ENCODE measurements at regions not wholly inside any gene's neighbourhood (a gene's known extent, or its start where the extent isn't known, plus 50 kb on each side); places are given as distances from the start of the nearest gene placed in this dataset.

DNA sequence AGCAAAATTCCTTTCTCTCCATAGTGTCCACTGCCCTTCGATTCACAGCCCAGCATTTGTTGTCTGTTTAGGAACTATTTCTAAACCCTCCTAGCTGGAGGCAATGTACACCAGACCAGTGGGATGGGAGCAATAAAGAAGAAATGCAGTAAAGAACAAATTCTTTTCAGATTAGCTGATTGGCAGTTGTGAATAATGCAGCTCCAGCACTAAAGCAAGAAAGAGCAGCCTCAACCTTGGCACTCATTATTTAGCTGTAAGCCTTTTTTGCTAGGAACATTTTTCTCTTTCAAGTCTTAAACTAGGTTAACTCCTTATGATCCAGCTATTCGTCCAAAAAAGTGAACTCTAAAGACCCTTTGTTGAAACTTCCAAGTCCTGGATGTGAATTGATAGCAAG is 580.5 kb upstream of the STXBP6 start:
- Histone ChIP-seq H3K4me1 (ENCODE audit: insufficient read depth, low read length) (no peaks in the 10 kb centered on the region), H3K36me3 (ENCODE audit: insufficient read depth, low read length) (no peaks in the 10 kb centered on the region), H3K27me3 (ENCODE audit: control insufficient read depth in 1 of 2, insufficient read depth in 2 of 2, low read length in 2 of 2) (no peaks in the 10 kb centered on the region), H3K27ac (ENCODE audit: low read depth in 1 of 2, low read length in 2 of 2) (no peak overlapping the region), H3K4me3 (ENCODE audit: low read length) (no peak overlapping the region), H3K9me3 (ENCODE audit: control insufficient read depth in 1 of 2, insufficient read depth in 1 of 2, low read length in 2 of 2) (no peaks in the 10 kb centered on the region)
- POLR2A ChIA-PET = no interaction called here
- Mint-ChIP-seq H3K36me3 (ENCODE audit: low read depth) (no peaks in the 10 kb centered on the region), H3K9me3 (peaks cover 11% of the 10 kb centered on the region), H3K4me1 (ENCODE audit: low read depth) (no peaks in the 10 kb centered on the region), H3K27ac (no peak overlapping the region), H3K4me3 (no peak overlapping the region), H3K27me3 (no peaks in the 10 kb centered on the region)
- CTCF ChIA-PET = no interaction called here
- no peak for ATAC-seq (ENCODE audit: poor library complexity)
- no peak for DNase-seq
- TF ChIP-seq, protein P1, sequence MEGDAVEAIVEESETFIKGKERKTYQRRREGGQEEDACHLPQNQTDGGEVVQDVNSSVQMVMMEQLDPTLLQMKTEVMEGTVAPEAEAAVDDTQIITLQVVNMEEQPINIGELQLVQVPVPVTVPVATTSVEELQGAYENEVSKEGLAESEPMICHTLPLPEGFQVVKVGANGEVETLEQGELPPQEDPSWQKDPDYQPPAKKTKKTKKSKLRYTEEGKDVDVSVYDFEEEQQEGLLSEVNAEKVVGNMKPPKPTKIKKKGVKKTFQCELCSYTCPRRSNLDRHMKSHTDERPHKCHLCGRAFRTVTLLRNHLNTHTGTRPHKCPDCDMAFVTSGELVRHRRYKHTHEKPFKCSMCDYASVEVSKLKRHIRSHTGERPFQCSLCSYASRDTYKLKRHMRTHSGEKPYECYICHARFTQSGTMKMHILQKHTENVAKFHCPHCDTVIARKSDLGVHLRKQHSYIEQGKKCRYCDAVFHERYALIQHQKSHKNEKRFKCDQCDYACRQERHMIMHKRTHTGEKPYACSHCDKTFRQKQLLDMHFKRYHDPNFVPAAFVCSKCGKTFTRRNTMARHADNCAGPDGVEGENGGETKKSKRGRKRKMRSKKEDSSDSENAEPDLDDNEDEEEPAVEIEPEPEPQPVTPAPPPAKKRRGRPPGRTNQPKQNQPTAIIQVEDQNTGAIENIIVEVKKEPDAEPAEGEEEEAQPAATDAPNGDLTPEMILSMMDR (IDR thresholded peaks at IDR 0.05) = no peak
- intact Hi-C loops (cut with DNase I, micrococcal nuclease) = no loop called here

DNA sequence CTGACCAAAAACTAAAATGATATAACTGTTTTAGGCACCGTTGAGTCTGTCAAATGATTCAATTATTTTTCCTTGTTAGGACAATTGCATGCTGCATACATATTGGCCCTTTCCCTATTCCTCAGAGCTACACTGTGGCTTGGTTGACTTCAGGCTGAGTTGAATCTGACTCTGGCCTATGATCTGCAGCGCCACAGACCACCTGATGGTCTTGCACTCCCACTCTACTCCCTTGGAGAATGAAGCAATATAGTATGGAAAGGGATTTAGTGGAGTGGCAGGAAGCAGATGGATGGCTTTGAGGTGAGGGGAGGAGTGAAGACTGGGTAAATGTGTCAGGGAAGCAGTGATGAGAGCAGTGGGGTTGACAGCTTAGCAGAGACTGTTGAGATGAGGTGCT is 579.0 kb upstream of the STXBP6 start:
- Histone ChIP-seq H3K4me1 (ENCODE audit: insufficient read depth, low read length) (no peaks in the 10 kb centered on the region), H3K36me3 (ENCODE audit: insufficient read depth, low read length) (no peaks in the 10 kb centered on the region), H3K9me3 (ENCODE audit: control insufficient read depth in 1 of 2, insufficient read depth in 1 of 2, low read length in 2 of 2) (no peaks in the 10 kb centered on the region), H3K4me3 (ENCODE audit: low read length) (no peak overlapping the region), H3K27me3 (ENCODE audit: control insufficient read depth in 1 of 2, insufficient read depth in 2 of 2, low read length in 2 of 2) (no peaks in the 10 kb centered on the region), H3K27ac (ENCODE audit: low read depth in 1 of 2, low read length in 2 of 2) (no peak overlapping the region)
- Mint-ChIP-seq H3K27me3 (no peaks in the 10 kb centered on the region), H3K4me1 (ENCODE audit: low read depth) (no peaks in the 10 kb centered on the region), H3K9me3 (peaks cover 11% of the 10 kb centered on the region), H3K4me3 (no peak overlapping the region), H3K36me3 (ENCODE audit: low read depth) (no peaks in the 10 kb centered on the region), H3K27ac (no peak overlapping the region)
- intact Hi-C loops (cut with DNase I, micrococcal nuclease) = no loop called here
- CTCF ChIA-PET = no interaction called here
- DNase-seq = no peak
- no peak for ATAC-seq (ENCODE audit: poor library complexity)
- POLR2A ChIA-PET = no interaction called here
- TF ChIP-seq, protein P1 (IDR thresholded peaks at IDR 0.05) = no peak

DNA sequence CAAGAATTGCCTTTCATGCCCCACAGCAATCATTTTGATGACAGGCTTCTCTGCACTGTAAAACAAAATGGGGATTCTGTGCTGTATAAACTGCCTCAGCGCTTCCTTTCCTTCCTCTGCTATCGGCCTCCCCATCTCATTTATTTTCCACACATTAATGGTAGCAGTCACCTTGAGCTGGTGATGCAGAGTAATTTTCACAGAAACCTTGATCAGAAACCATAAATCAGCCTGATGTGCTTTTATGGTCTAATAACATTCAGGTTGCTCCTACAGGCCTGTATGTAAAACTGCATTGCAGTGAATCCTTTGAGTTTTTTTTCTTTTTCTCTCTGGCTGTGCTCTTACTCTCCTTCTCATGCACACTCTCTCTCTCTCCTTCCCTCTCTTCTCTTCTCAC is 578.4 kb upstream of the STXBP6 start:
- ChIA-PET CTCF (no interaction called here), POLR2A (no interaction called here)
- TF ChIP-seq, protein P1 (IDR thresholded peaks at IDR 0.05) = no peak
- no peaks in the 10 kb centered on the region for H3K4me1 Mint-ChIP-seq (ENCODE audit: low read depth)
- no peak for DNase-seq
- Histone ChIP-seq H3K4me1 (ENCODE audit: insufficient read depth, low read length) (no peaks in the 10 kb centered on the region), H3K4me3 (ENCODE audit: low read length) (no peak overlapping the region), H3K27me3 (ENCODE audit: control insufficient read depth in 1 of 2, insufficient read depth in 2 of 2, low read length in 2 of 2) (no peaks in the 10 kb centered on the region), H3K27ac (ENCODE audit: low read depth in 1 of 2, low read length in 2 of 2) (no peak overlapping the region), H3K9me3 (ENCODE audit: control insufficient read depth in 1 of 2, insufficient read depth in 1 of 2, low read length in 2 of 2) (no peaks in the 10 kb centered on the region), H3K36me3 (ENCODE audit: insufficient read depth, low read length) (no peaks in the 10 kb centered on the region)
- intact Hi-C loops (cut with DNase I, micrococcal nuclease) = no loop called here
- no peak overlapping the region for H3K27ac Mint-ChIP-seq
- no peak for ATAC-seq (ENCODE audit: poor library complexity)
- H3K27me3 Mint-ChIP-seq = no peaks in the 10 kb centered on the region
- peaks cover 13% of the 10 kb centered on the region for H3K9me3 Mint-ChIP-seq
- H3K36me3 Mint-ChIP-seq (ENCODE audit: low read depth) = no peaks in the 10 kb centered on the region
- H3K4me3 Mint-ChIP-seq = no peak overlapping the region

Data from CD4-positive, alpha-beta T cell (primary cell).